HG03378 (cell line): ENCODE measurements at regions not wholly inside any gene's neighbourhood (a gene's known extent, or its start where the extent isn't known, plus 50 kb on each side); places are given as distances from the start of the nearest gene placed in this dataset.
"Not testable (repeated sequence)": the region's sequence is repeated elsewhere in the genome, so short reads cannot be mapped to it uniquely, and the experiment has no call there.

Experiments used
- ATAC-seq: cut with Tn5 transposase; IDR thresholded peaks from one replicate; pipeline ENCODE4 v1.9.1; 2021; ENCODE audit warnings: mild to moderate bottlenecking, moderate library complexity; ENCODE audit not compliant: unreplicated experiment

- peak; percentile 68 for ATAC-seq
Measured at GRCh38 chr5:63022403-63022802, 443.8 kb downstream of the LRRC70 start.

- no peak for ATAC-seq
Measured at GRCh38 chr5:63011158-63011557, 432.5 kb downstream of the LRRC70 start.

GRCh38 chr5:63008195-63008594 lies 429.6 kb downstream of the LRRC70 start:
- ATAC-seq = no peak

- not testable (repeated sequence) for ATAC-seq
Measured at GRCh38 chr5:62994842-62995241, 416.2 kb downstream of the LRRC70 start.

- no peak for ATAC-seq
Measured at GRCh38 chr5:62985749-62986148, 407.1 kb downstream of the LRRC70 start.

- ATAC-seq = no peak
Measured at GRCh38 chr5:62982348-62982747, 403.7 kb downstream of the LRRC70 start.

- no peak for ATAC-seq
Measured at GRCh38 chr5:62980884-62981283, 402.3 kb downstream of the LRRC70 start.

- no peak for ATAC-seq
Measured at GRCh38 chr5:62979472-62979871, 400.9 kb downstream of the LRRC70 start.

- ATAC-seq = no peak
Measured at GRCh38 chr5:62977661-62978060, 399.0 kb downstream of the LRRC70 start.

GRCh38 chr5:62974623-62975022 lies 396.0 kb downstream of the LRRC70 start:
- ATAC-seq = no peak

GRCh38 chr5:62969409-62970120 lies 390.9 kb downstream of the LRRC70 start:
- ATAC-seq = no peak

GRCh38 chr5:62964428-62964827 lies 385.8 kb downstream of the LRRC70 start:
- no peak for ATAC-seq

- no peak for ATAC-seq
Measured at GRCh38 chr5:62960781-62961180, 382.2 kb downstream of the LRRC70 start.

- ATAC-seq = no peak
Measured at GRCh38 chr5:62956597-62956996, 378.0 kb downstream of the LRRC70 start.

GRCh38 chr5:62954578-62954977 lies 376.0 kb downstream of the LRRC70 start:
- no peak for ATAC-seq

GRCh38 chr5:62948301-62948700 lies 369.7 kb downstream of the LRRC70 start:
- no peak for ATAC-seq

GRCh38 chr5:62942384-62942783 lies 363.8 kb downstream of the LRRC70 start:
- no peak for ATAC-seq

- no peak for ATAC-seq
Measured at GRCh38 chr5:62938927-62939326, 360.3 kb downstream of the LRRC70 start.

GRCh38 chr5:62937661-62938558 lies 359.3 kb downstream of the LRRC70 start:
- no peak for ATAC-seq

- ATAC-seq = no peak
Measured at GRCh38 chr5:62935660-62936059, 357.0 kb downstream of the LRRC70 start.

- ATAC-seq = no peak
Measured at GRCh38 chr5:62934319-62934718, 355.7 kb downstream of the LRRC70 start.

- ATAC-seq = no peak
Measured at GRCh38 chr5:62933261-62933660, 354.6 kb downstream of the LRRC70 start.
